ENCODE measurements at regions not wholly inside any gene's neighbourhood (a gene's known extent, or its start where the extent isn't known, plus 50 kb on each side); places are given as distances from the start of the nearest gene placed in this dataset.

GRCh38 chr2:41941831-41942230 lies 106.0 kb upstream of the PKDCC start:
- Histone ChIP-seq H3K27me3 (ENCODE audit: insufficient read depth, poor library complexity, severe bottlenecking) (no peaks in the 10 kb centered on the region), H3K27ac (replicated peaks) (no peak overlapping the region), H3K4me3 (replicated peaks; ENCODE audit: insufficient read depth, low read length) (no peak overlapping the region)
- DNase-seq (ENCODE audit: low read depth in 1 of 2, low spot score in 1 of 2): no peak
- TF ChIP-seq CTCF (IDR thresholded peaks at IDR 0.05; ENCODE audit: insufficient read depth, low read length) (no peak), SPI1 (IDR thresholded peaks at IDR 0.05; ENCODE audit: borderline replicate concordance, low read depth) (no peak), REST (IDR thresholded peaks at IDR 0.05; ENCODE audit: insufficient replicate concordance, low read depth) (no peak), POLR2AphosphoS5 (IDR thresholded peaks at IDR 0.05; ENCODE audit: low read depth) (no peak), GABPA (IDR thresholded peaks at IDR 0.05; ENCODE audit: low read depth) (no peak)

GRCh38 chr2:41942278-41942677 lies 105.5 kb upstream of the PKDCC start:
- Histone ChIP-seq H3K27me3 (ENCODE audit: insufficient read depth, poor library complexity, severe bottlenecking) (no peaks in the 10 kb centered on the region), H3K27ac (replicated peaks) (no peak overlapping the region), H3K4me3 (replicated peaks; ENCODE audit: insufficient read depth, low read length) (no peak overlapping the region)
- no peak for DNase-seq (ENCODE audit: low read depth in 1 of 2, low spot score in 1 of 2)
- TF ChIP-seq POLR2AphosphoS5 (IDR thresholded peaks at IDR 0.05; ENCODE audit: low read depth): no peak
- TF ChIP-seq CTCF (IDR thresholded peaks at IDR 0.05; ENCODE audit: insufficient read depth, low read length): no peak
- TF ChIP-seq SPI1 (IDR thresholded peaks at IDR 0.05; ENCODE audit: borderline replicate concordance, low read depth): no peak
- no peak for TF ChIP-seq GABPA (IDR thresholded peaks at IDR 0.05; ENCODE audit: low read depth)
- no peak for TF ChIP-seq REST (IDR thresholded peaks at IDR 0.05; ENCODE audit: insufficient replicate concordance, low read depth)

- no peak overlapping the region for H3K27ac ChIP-seq (replicated peaks)
- peaks cover 1% of the 10 kb centered on the region for H3K27me3 ChIP-seq (ENCODE audit: insufficient read depth, poor library complexity, severe bottlenecking)
- TF ChIP-seq SPI1 (IDR thresholded peaks at IDR 0.05; ENCODE audit: borderline replicate concordance, low read depth) (no peak), CTCF (IDR thresholded peaks at IDR 0.05; ENCODE audit: insufficient read depth, low read length) (no peak), GABPA (IDR thresholded peaks at IDR 0.05; ENCODE audit: low read depth) (no peak), POLR2AphosphoS5 (IDR thresholded peaks at IDR 0.05; ENCODE audit: low read depth) (no peak)
- H3K4me3 ChIP-seq (replicated peaks; ENCODE audit: insufficient read depth, low read length): no peak overlapping the region
- no peak for DNase-seq (ENCODE audit: low read depth in 1 of 2, low spot score in 1 of 2)
These were observed 104.7 kb upstream of the PKDCC start for GRCh38 chr2:41943159-41943558.

GRCh38 chr2:41944220-41944880 lies 103.5 kb upstream of the PKDCC start:
- no peak overlapping the region for H3K27ac ChIP-seq (replicated peaks)
- H3K4me3 ChIP-seq (replicated peaks; ENCODE audit: insufficient read depth, low read length): no peak overlapping the region
- DNase-seq (ENCODE audit: low read depth in 1 of 2, low spot score in 1 of 2): no peak
- no peak for TF ChIP-seq GABPA (IDR thresholded peaks at IDR 0.05; ENCODE audit: low read depth)
- TF ChIP-seq POLR2AphosphoS5 (IDR thresholded peaks at IDR 0.05; ENCODE audit: low read depth): no peak
- no peak for TF ChIP-seq SPI1 (IDR thresholded peaks at IDR 0.05; ENCODE audit: borderline replicate concordance, low read depth)
- no peak for TF ChIP-seq REST (IDR thresholded peaks at IDR 0.05; ENCODE audit: insufficient replicate concordance, low read depth)
- TF ChIP-seq CTCF (IDR thresholded peaks at IDR 0.05; ENCODE audit: insufficient read depth, low read length): no peak
- H3K27me3 ChIP-seq (ENCODE audit: insufficient read depth, poor library complexity, severe bottlenecking): peaks cover 2% of the 10 kb centered on the region

All from HL-60 (cell line).